ENCODE measurements at regions not wholly inside any gene's neighbourhood (a gene's known extent, or its start where the extent isn't known, plus 50 kb on each side); places are given as distances from the start of the nearest gene placed in this dataset.
"Not testable (repeated sequence)": the region's sequence is repeated elsewhere in the genome, so short reads cannot be mapped to it uniquely, and the experiment has no call there.

DNA sequence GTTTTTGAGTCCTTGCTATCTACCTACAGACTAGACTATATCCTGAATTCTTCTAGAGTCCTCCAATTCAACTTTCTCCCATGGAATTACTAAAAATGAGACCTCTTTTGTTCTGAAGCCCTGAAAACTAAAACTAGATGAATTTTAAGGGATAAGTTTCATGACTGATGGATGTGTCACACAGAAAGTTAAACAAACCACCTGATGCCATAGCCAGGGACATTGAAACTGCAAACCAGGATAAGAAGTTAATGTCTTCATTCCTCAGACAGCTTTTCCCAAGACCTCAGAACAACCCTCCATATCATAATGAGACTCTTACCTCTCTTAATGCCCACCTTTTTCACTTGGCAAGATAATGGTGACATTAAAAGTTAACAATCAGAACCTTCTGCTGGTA is 81.5 kb upstream of the PTPN13 start:
- no peaks in the 10 kb centered on the region for H3K4me1 ChIP-seq (ENCODE audit: control insufficient read depth, insufficient read depth, low read length)
- no peak overlapping the region for H3K27ac ChIP-seq (ENCODE audit: low read depth, low read length)
- H3K4me3 ChIP-seq (ENCODE audit: low read depth, low read length): no peak overlapping the region
- no peak for DNase-seq (ENCODE audit: low read depth in 4 of 6, low spot score in 6 of 6)
- H3K36me3 ChIP-seq (ENCODE audit: control insufficient read depth, insufficient read depth, low read length): no peaks in the 10 kb centered on the region
- peaks cover 1% of the 10 kb centered on the region for H3K9me3 ChIP-seq (ENCODE audit: control insufficient read depth, insufficient read depth, low read length)
- no peaks in the 10 kb centered on the region for H3K27me3 ChIP-seq (ENCODE audit: control insufficient read depth, insufficient read depth, low read length)

DNA sequence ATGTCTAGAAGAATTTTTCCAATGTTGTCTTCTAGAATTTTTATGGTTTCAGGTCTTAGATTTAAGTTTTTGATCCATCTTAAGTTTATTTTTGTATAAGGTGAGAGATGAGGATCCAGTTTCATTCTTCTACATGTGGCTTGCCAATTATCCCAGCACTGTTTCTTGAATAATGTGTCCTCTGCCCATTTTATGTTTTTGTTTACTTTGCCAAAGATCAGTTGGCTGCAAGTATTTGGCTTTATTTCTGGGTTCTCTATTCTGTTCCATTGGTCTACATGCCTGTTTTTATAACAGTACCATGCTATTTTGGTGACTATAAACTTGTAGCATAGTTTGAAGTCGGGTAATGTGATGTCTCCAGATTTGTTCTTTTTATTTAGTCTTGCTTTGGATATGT is 78.2 kb upstream of the PTPN13 start:
- not testable (repeated sequence) for H3K27me3 ChIP-seq (ENCODE audit: control insufficient read depth, insufficient read depth, low read length); DNase-seq (ENCODE audit: low read depth in 4 of 6, low spot score in 6 of 6); H3K4me1 ChIP-seq (ENCODE audit: control insufficient read depth, insufficient read depth, low read length); H3K9me3 ChIP-seq (ENCODE audit: control insufficient read depth, insufficient read depth, low read length); H3K4me3 ChIP-seq (ENCODE audit: low read depth, low read length); H3K27ac ChIP-seq (ENCODE audit: low read depth, low read length); H3K36me3 ChIP-seq (ENCODE audit: control insufficient read depth, insufficient read depth, low read length)
- no CpG with 5 or more reads among the region's 1 CpG for WGBS (ENCODE audit: insufficient coverage)

GRCh38 chr4:86521373-86521969 is 72.6 kb upstream of the PTPN13 start:
- H3K36me3 ChIP-seq (ENCODE audit: control insufficient read depth, insufficient read depth, low read length): no peaks in the 10 kb centered on the region
- H3K27ac ChIP-seq (ENCODE audit: low read depth, low read length): no peak overlapping the region
- H3K9me3 ChIP-seq (ENCODE audit: control insufficient read depth, insufficient read depth, low read length): peaks cover 5% of the 10 kb centered on the region
- WGBS (ENCODE audit: insufficient coverage): 84% methylated on average over 2 of the region's 3 CpGs
- H3K4me1 ChIP-seq (ENCODE audit: control insufficient read depth, insufficient read depth, low read length): no peaks in the 10 kb centered on the region
- no peak overlapping the region for H3K4me3 ChIP-seq (ENCODE audit: low read depth, low read length)
- H3K27me3 ChIP-seq (ENCODE audit: control insufficient read depth, insufficient read depth, low read length): no peaks in the 10 kb centered on the region
- no peak for DNase-seq (ENCODE audit: low read depth in 4 of 6, low spot score in 6 of 6)

DNA sequence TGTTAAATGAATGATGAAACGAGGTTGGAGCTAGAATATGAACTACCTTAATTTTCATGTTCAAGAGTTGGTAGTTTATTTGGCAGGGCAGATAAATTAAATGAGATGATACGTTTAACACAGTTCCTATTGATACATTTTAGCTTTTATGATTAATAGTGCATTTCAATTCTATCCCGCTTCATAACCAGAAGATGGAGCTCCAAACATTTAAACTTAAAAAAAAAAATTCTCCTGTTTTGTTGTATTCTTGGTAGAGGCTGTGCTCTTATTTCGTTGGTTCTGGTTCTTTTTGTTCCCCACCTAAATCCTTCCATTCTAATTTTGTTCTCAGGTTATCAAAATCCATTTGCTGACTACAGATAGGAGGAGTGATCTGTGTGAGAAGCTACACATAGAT is 71.8 kb upstream of the PTPN13 start:
- no peak for DNase-seq (ENCODE audit: low read depth in 4 of 6, low spot score in 6 of 6)
- H3K9me3 ChIP-seq (ENCODE audit: control insufficient read depth, insufficient read depth, low read length): peaks cover 5% of the 10 kb centered on the region
- no peak overlapping the region for H3K27ac ChIP-seq (ENCODE audit: low read depth, low read length)
- H3K27me3 ChIP-seq (ENCODE audit: control insufficient read depth, insufficient read depth, low read length): no peaks in the 10 kb centered on the region
- no peaks in the 10 kb centered on the region for H3K36me3 ChIP-seq (ENCODE audit: control insufficient read depth, insufficient read depth, low read length)
- no CpG with 5 or more reads among the region's 4 CpGs for WGBS (ENCODE audit: insufficient coverage)
- H3K4me1 ChIP-seq (ENCODE audit: control insufficient read depth, insufficient read depth, low read length): no peaks in the 10 kb centered on the region
- no peak overlapping the region for H3K4me3 ChIP-seq (ENCODE audit: low read depth, low read length)

GRCh38 chr4:86523333-86523732 is 70.8 kb upstream of the PTPN13 start:
- Histone ChIP-seq H3K4me3 (ENCODE audit: low read depth, low read length) (no peak overlapping the region), H3K27me3 (ENCODE audit: control insufficient read depth, insufficient read depth, low read length) (no peaks in the 10 kb centered on the region), H3K4me1 (ENCODE audit: control insufficient read depth, insufficient read depth, low read length) (no peaks in the 10 kb centered on the region), H3K27ac (ENCODE audit: low read depth, low read length) (no peak overlapping the region), H3K36me3 (ENCODE audit: control insufficient read depth, insufficient read depth, low read length) (no peaks in the 10 kb centered on the region), H3K9me3 (ENCODE audit: control insufficient read depth, insufficient read depth, low read length) (peaks cover 5% of the 10 kb centered on the region)
- no peak for DNase-seq (ENCODE audit: low read depth in 4 of 6, low spot score in 6 of 6)
- WGBS (ENCODE audit: insufficient coverage): 100% methylated on average over 2 of the region's 2 CpGs

GRCh38 chr4:86527713-86528112 is 66.4 kb upstream of the PTPN13 start:
- H3K4me1 ChIP-seq (ENCODE audit: control insufficient read depth, insufficient read depth, low read length); H3K9me3 ChIP-seq (ENCODE audit: control insufficient read depth, insufficient read depth, low read length); H3K27ac ChIP-seq (ENCODE audit: low read depth, low read length); DNase-seq (ENCODE audit: low read depth in 4 of 6, low spot score in 6 of 6); H3K36me3 ChIP-seq (ENCODE audit: control insufficient read depth, insufficient read depth, low read length); H3K27me3 ChIP-seq (ENCODE audit: control insufficient read depth, insufficient read depth, low read length); H3K4me3 ChIP-seq (ENCODE audit: low read depth, low read length): not testable (repeated sequence)
- no CpG with 5 or more reads among the region's 4 CpGs for WGBS (ENCODE audit: insufficient coverage)

DNA sequence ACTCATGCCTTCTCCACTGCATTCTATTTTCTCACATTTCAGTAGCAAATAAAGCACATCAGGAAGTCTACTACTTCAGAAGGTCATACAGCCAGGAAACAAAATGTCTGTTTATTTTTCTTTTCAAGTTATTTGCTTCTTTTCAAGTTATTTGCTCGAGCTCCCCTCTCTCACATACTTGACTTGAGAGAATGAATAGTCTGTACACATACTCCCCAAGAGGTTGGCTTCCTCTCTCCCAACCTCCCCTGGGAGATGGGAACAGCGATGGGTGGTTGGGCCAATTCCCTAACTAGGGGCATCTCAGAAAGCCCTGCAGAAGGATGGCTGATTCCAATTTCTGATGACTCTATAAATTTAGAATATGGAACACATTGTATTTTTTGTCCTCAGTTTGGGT is 64.7 kb upstream of the PTPN13 start:
- H3K4me1 ChIP-seq (ENCODE audit: control insufficient read depth, insufficient read depth, low read length): no peaks in the 10 kb centered on the region

GRCh38 chr4:86530183-86530582 is 63.9 kb upstream of the PTPN13 start:
- DNase-seq (ENCODE audit: low read depth in 4 of 6, low spot score in 6 of 6): no peak
- Histone ChIP-seq H3K27me3 (ENCODE audit: control insufficient read depth, insufficient read depth, low read length) (no peaks in the 10 kb centered on the region), H3K27ac (ENCODE audit: low read depth, low read length) (no peak overlapping the region), H3K9me3 (ENCODE audit: control insufficient read depth, insufficient read depth, low read length) (no peaks in the 10 kb centered on the region), H3K4me1 (ENCODE audit: control insufficient read depth, insufficient read depth, low read length) (no peaks in the 10 kb centered on the region), H3K4me3 (ENCODE audit: low read depth, low read length) (no peak overlapping the region), H3K36me3 (ENCODE audit: control insufficient read depth, insufficient read depth, low read length) (no peaks in the 10 kb centered on the region)
- WGBS (ENCODE audit: insufficient coverage): 100% methylated on average over 1 of the region's 1 CpG

More for the DNA sequence above, 64.7 kb upstream of the PTPN13 start:
- Histone ChIP-seq H3K27me3 (ENCODE audit: control insufficient read depth, insufficient read depth, low read length) (no peaks in the 10 kb centered on the region), H3K36me3 (ENCODE audit: control insufficient read depth, insufficient read depth, low read length) (no peaks in the 10 kb centered on the region), H3K4me3 (ENCODE audit: low read depth, low read length) (no peak overlapping the region), H3K9me3 (ENCODE audit: control insufficient read depth, insufficient read depth, low read length) (no peaks in the 10 kb centered on the region), H3K27ac (ENCODE audit: low read depth, low read length) (no peak overlapping the region)
- no peak for DNase-seq (ENCODE audit: low read depth in 4 of 6, low spot score in 6 of 6)
- no CpG with 5 or more reads among the region's 2 CpGs for WGBS (ENCODE audit: insufficient coverage)

GRCh38 chr4:86531440-86531839 is 62.7 kb upstream of the PTPN13 start:
- Histone ChIP-seq H3K36me3 (ENCODE audit: control insufficient read depth, insufficient read depth, low read length) (no peaks in the 10 kb centered on the region), H3K9me3 (ENCODE audit: control insufficient read depth, insufficient read depth, low read length) (no peaks in the 10 kb centered on the region), H3K27me3 (ENCODE audit: control insufficient read depth, insufficient read depth, low read length) (no peaks in the 10 kb centered on the region), H3K4me1 (ENCODE audit: control insufficient read depth, insufficient read depth, low read length) (no peaks in the 10 kb centered on the region), H3K4me3 (ENCODE audit: low read depth, low read length) (no peak overlapping the region), H3K27ac (ENCODE audit: low read depth, low read length) (no peak overlapping the region)
- DNase-seq (ENCODE audit: low read depth in 4 of 6, low spot score in 6 of 6): no peak
- WGBS (ENCODE audit: insufficient coverage): 100% methylated on average over 1 of the region's 2 CpGs

DNA sequence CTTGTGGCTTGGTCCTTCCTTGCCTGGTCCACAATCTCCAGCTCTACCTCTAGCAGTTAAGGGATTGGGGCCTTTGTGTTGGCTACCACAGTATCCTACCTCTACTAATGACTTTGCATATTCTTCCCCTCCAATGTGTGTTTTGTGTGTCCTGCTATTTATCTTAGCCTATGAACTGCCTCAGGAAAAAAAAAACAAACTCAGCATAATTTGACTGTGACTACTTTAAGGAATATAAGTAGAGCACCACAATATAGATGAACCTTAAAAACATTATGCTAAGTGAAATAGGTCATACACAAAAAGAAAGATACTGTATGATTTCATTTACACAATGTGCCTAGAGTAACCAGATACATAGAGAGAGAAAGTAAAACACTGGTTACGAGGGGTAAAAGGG is 61.3 kb upstream of the PTPN13 start:
- H3K36me3 ChIP-seq (ENCODE audit: control insufficient read depth, insufficient read depth, low read length): no peaks in the 10 kb centered on the region
- no peaks in the 10 kb centered on the region for H3K27me3 ChIP-seq (ENCODE audit: control insufficient read depth, insufficient read depth, low read length)
- H3K9me3 ChIP-seq (ENCODE audit: control insufficient read depth, insufficient read depth, low read length): no peaks in the 10 kb centered on the region
- H3K27ac ChIP-seq (ENCODE audit: low read depth, low read length): no peak overlapping the region
- no peak for DNase-seq (ENCODE audit: low read depth in 4 of 6, low spot score in 6 of 6)
- no peak overlapping the region for H3K4me3 ChIP-seq (ENCODE audit: low read depth, low read length)
- H3K4me1 ChIP-seq (ENCODE audit: control insufficient read depth, insufficient read depth, low read length): no peaks in the 10 kb centered on the region
- WGBS (ENCODE audit: insufficient coverage): 100% methylated on average over 1 of the region's 1 CpG

Data from spinal cord (tissue), 9 donors.